Nephron progenitor cell (in vitro differentiated cells): ENCODE measurements at regions not wholly inside any gene's neighbourhood (a gene's known extent, or its start where the extent isn't known, plus 50 kb on each side); places are given as distances from the start of the nearest gene placed in this dataset.
A peak's percentile ranks its signal among the peaks of the same experiment; 100 is the strongest.

Experiments used
- DNase-seq: peaks from one replicate; pipeline ENCODE4 v3.0.0; 2021
- H3K27ac Mint-ChIP-seq: 2 replicates; pipeline ENCODE4 v1.8.0; 2021; ENCODE audit warnings: mild to moderate bottlenecking, moderate library complexity, mixed read lengths
- H3K27me3 Mint-ChIP-seq: 2 replicates; pipeline ENCODE4 v1.8.0; 2021; ENCODE audit warnings: mild to moderate bottlenecking, low read depth, mixed read lengths; ENCODE audit not compliant: poor library complexity
- H3K36me3 Mint-ChIP-seq: 2 replicates; pipeline ENCODE4 v1.8.0; 2021; ENCODE audit warnings: low read depth, mixed read lengths
- H3K4me1 Mint-ChIP-seq: 2 replicates; pipeline ENCODE4 v1.8.0; 2021; ENCODE audit warnings: mixed read lengths
- H3K4me3 Mint-ChIP-seq: 2 replicates; pipeline ENCODE4 v1.8.0; 2021; ENCODE audit warnings: mild to moderate bottlenecking, moderate library complexity, mixed read lengths
- H3K9me3 Mint-ChIP-seq: 2 replicates; pipeline ENCODE4 v1.8.0; 2021; ENCODE audit warnings: mild to moderate bottlenecking, moderate library complexity, mixed read lengths
- CTCF ChIP-seq: fragments of 200-600 bp; sonication (generic); IDR thresholded peaks from 2 replicates; pipeline ENCODE4 v1.5.0; 2021; ENCODE audit warnings: antibody characterized with exemption

- Mint-ChIP-seq H3K4me3 (no peak overlapping the region), H3K27me3 (no peaks in the 10 kb centered on the region), H3K9me3 (peaks cover 15% of the 10 kb centered on the region), H3K27ac (no peak overlapping the region), H3K4me1 (peaks cover 59% of the 10 kb centered on the region), H3K36me3 (no peaks in the 10 kb centered on the region)
- TF ChIP-seq CTCF: no peak
- no peak for DNase-seq
Observed at GRCh38 chr13:53101883-53102282, 73.3 kb downstream of the OLFM4 start.

- Mint-ChIP-seq H3K4me3 (no peak overlapping the region), H3K9me3 (peaks cover 12% of the 10 kb centered on the region), H3K27me3 (peaks cover 3% of the 10 kb centered on the region), H3K4me1 (peaks cover 62% of the 10 kb centered on the region), H3K36me3 (no peaks in the 10 kb centered on the region), H3K27ac (peak overlapping the region; percentile 53)
- no peak for DNase-seq
- TF ChIP-seq CTCF: no peak
Observed at GRCh38 chr13:53104136-53104535, 75.5 kb downstream of the OLFM4 start.

- H3K4me1 Mint-ChIP-seq: peaks cover 48% of the 10 kb centered on the region
- peaks cover 3% of the 10 kb centered on the region for H3K27me3 Mint-ChIP-seq
- no peak for TF ChIP-seq CTCF
- DNase-seq: no peak
- H3K9me3 Mint-ChIP-seq: peaks cover 12% of the 10 kb centered on the region
- no peaks in the 10 kb centered on the region for H3K36me3 Mint-ChIP-seq
- H3K4me3 Mint-ChIP-seq: no peak overlapping the region
- H3K27ac Mint-ChIP-seq: peak overlapping the region; percentile 89
Observed at GRCh38 chr13:53105477-53105876, 76.9 kb downstream of the OLFM4 start.

- H3K27ac Mint-ChIP-seq: peak overlapping the region; percentile 89
- no peak overlapping the region for H3K4me3 Mint-ChIP-seq
- H3K4me1 Mint-ChIP-seq: peaks cover 44% of the 10 kb centered on the region
- no peaks in the 10 kb centered on the region for H3K36me3 Mint-ChIP-seq
- peaks cover 3% of the 10 kb centered on the region for H3K27me3 Mint-ChIP-seq
- DNase-seq: no peak
- TF ChIP-seq CTCF: no peak
- peaks cover 12% of the 10 kb centered on the region for H3K9me3 Mint-ChIP-seq
Observed at GRCh38 chr13:53105890-53106289, 77.3 kb downstream of the OLFM4 start.

- Mint-ChIP-seq H3K9me3 (peaks cover 9% of the 10 kb centered on the region), H3K27me3 (peaks cover 9% of the 10 kb centered on the region), H3K4me3 (no peak overlapping the region), H3K4me1 (peaks cover 18% of the 10 kb centered on the region), H3K36me3 (no peaks in the 10 kb centered on the region), H3K27ac (no peak overlapping the region)
- TF ChIP-seq CTCF: no peak
- no peak for DNase-seq
Observed at GRCh38 chr13:53110181-53110580, 81.6 kb downstream of the OLFM4 start.

- H3K27ac Mint-ChIP-seq: no peak overlapping the region
- peaks cover 9% of the 10 kb centered on the region for H3K9me3 Mint-ChIP-seq
- no peak for DNase-seq
- H3K27me3 Mint-ChIP-seq: peaks cover 9% of the 10 kb centered on the region
- H3K36me3 Mint-ChIP-seq: no peaks in the 10 kb centered on the region
- H3K4me1 Mint-ChIP-seq: peaks cover 14% of the 10 kb centered on the region
- H3K4me3 Mint-ChIP-seq: no peak overlapping the region
- TF ChIP-seq CTCF: no peak
Observed at GRCh38 chr13:53110614-53111013, 82.0 kb downstream of the OLFM4 start.
